ENCODE measurements at regions not wholly inside any gene's neighbourhood (a gene's known extent, or its start where the extent isn't known, plus 50 kb on each side); places are given as distances from the start of the nearest gene placed in this dataset.

DNA sequence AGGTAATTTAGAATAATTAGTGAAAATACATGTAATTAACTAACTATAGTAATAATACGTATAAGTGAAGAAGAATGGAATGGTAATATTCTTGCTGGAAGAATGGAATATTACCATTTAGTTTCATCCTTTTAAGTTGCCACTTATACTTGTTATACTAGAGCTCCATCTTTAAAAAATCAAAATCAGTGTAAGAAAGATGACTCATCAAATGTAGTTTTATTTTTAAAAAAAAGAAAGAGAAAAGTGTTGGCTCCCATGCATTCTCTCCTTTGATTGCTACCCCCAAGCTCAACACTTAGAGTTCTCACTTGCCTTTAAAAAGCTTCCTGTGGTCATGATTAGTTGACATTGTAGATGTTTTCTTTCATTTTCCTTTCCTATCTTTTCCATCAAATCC is 82.4 kb upstream of the KIF2B start:
- Histone ChIP-seq H3K27ac (ENCODE audit: insufficient read depth, low read depth, low read length) (no peak overlapping the region), H3K9me1 (replicated peaks; ENCODE audit: control insufficient read depth, extremely low read depth, insufficient read depth, low read length) (no peaks in the 10 kb centered on the region), H3K9me3 (replicated peaks; ENCODE audit: control insufficient read depth, insufficient read depth, low read length) (peaks cover 2% of the 10 kb centered on the region), H3K4me2 (ENCODE audit: insufficient read depth, low read length) (no peak overlapping the region), H3K4me1 (ENCODE audit: control insufficient read depth, extremely low read depth, insufficient read depth, low read length) (no peaks in the 10 kb centered on the region), H3K79me2 (ENCODE audit: control insufficient read depth, insufficient read depth, low read length) (no peaks in the 10 kb centered on the region), H2AFZ (ENCODE audit: low read depth, low read length) (no peak overlapping the region), H3K27me3 (ENCODE audit: control insufficient read depth in 2 of 2, insufficient read depth in 2 of 2, low read length in 2 of 2) (no peaks in the 10 kb centered on the region), H4K20me1 (replicated peaks; ENCODE audit: control insufficient read depth, extremely low read depth, insufficient read depth, low read length) (no peaks in the 10 kb centered on the region), H3K9ac (replicated peaks; ENCODE audit: extremely low read depth, insufficient read depth, low read length) (no peak overlapping the region), H3K4me3 (replicated peaks in 1 of 3; ENCODE audit: insufficient read depth in 1 of 3, low read depth in 1 of 3, low read length in 3 of 3) (no peak overlapping the region), H3K36me3 (ENCODE audit: control insufficient read depth in 2 of 2, extremely low read depth in 1 of 2, insufficient read depth in 2 of 2, low read length in 2 of 2) (no peaks in the 10 kb centered on the region)
- POLR2A ChIA-PET: no interaction called here
- dilution Hi-C loops (cut with MboI; ENCODE audit: extremely low pct_ligation_motif_present, low sequenced_read_pairs) (no loop called here), intact Hi-C loops (cut with micrococcal nuclease) (no loop called here)
- no TSS peak for BruUV-seq (replicated peaks)
- no peak for TF ChIP-seq MYC (IDR thresholded peaks at IDR 0.05; ENCODE audit: low read depth, low read length)
- TF ChIP-seq POLR2AphosphoS5 (IDR thresholded peaks at IDR 0.05; ENCODE audit: insufficient read depth, low read depth, low read length): no peak
- no peak for TF ChIP-seq GATA2 (IDR thresholded peaks at IDR 0.05; ENCODE audit: insufficient read depth, insufficient read length, low read depth, low read length)
- TF ChIP-seq FOS (IDR thresholded peaks at IDR 0.05; ENCODE audit: borderline replicate concordance, insufficient read depth, low read length): no peak
- TF ChIP-seq, protein P1, sequence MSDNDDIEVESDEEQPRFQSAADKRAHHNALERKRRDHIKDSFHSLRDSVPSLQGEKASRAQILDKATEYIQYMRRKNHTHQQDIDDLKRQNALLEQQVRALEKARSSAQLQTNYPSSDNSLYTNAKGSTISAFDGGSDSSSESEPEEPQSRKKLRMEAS (IDR thresholded peaks at IDR 0.05; ENCODE audit: insufficient read depth, insufficient read length): no peak
- no peak for TF ChIP-seq EZH2 (IDR thresholded peaks at IDR 0.05; ENCODE audit: borderline replicate concordance, low read depth, low read length, severe bottlenecking)
- no peak for TF ChIP-seq JUN (IDR thresholded peaks at IDR 0.05; ENCODE audit: borderline replicate concordance, insufficient read depth, insufficient read length, low read depth)
- TF ChIP-seq, protein P2, sequence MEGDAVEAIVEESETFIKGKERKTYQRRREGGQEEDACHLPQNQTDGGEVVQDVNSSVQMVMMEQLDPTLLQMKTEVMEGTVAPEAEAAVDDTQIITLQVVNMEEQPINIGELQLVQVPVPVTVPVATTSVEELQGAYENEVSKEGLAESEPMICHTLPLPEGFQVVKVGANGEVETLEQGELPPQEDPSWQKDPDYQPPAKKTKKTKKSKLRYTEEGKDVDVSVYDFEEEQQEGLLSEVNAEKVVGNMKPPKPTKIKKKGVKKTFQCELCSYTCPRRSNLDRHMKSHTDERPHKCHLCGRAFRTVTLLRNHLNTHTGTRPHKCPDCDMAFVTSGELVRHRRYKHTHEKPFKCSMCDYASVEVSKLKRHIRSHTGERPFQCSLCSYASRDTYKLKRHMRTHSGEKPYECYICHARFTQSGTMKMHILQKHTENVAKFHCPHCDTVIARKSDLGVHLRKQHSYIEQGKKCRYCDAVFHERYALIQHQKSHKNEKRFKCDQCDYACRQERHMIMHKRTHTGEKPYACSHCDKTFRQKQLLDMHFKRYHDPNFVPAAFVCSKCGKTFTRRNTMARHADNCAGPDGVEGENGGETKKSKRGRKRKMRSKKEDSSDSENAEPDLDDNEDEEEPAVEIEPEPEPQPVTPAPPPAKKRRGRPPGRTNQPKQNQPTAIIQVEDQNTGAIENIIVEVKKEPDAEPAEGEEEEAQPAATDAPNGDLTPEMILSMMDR (IDR thresholded peaks at IDR 0.05; ENCODE audit: extremely low read depth in 1 of 2, insufficient read depth in 1 of 2, low read depth in 1 of 2, low read length in 2 of 2): no peak
- TF ChIP-seq POLR2A (IDR thresholded peaks at IDR 0.05; ENCODE audit: low read depth, low read length): no peak
- DNase-seq (ENCODE audit: low read depth, low spot score) (no peak), FAIRE-seq (no peak)
- CTCF ChIA-PET: interaction anchor here (1.5 kb wide), 1 partner anchor 10 kb away, joined by 3 read pairs; no protein-coding TSS in a partner anchor
